Fibroblast of peridontal ligament (primary cell): ENCODE measurements at regions not wholly inside any gene's neighbourhood (a gene's known extent, or its start where the extent isn't known, plus 50 kb on each side); places are given as distances from the start of the nearest gene placed in this dataset.
A peak's percentile ranks its signal among the peaks of the same experiment; 100 is the strongest.
"Not testable (repeated sequence)": the region's sequence is repeated elsewhere in the genome, so short reads cannot be mapped to it uniquely, and the experiment has no call there.

Source experiments
- DNase-seq: peaks from one replicate; pipeline ENCODE4 v3.0.0-alpha.2; 2010; ENCODE audit errors: extremely low read depth

GRCh38 chr17:53765609-53766008 is 57.1 kb upstream of the KIF2B start:
- no peak for DNase-seq

GRCh38 chr17:53765129-53765528 is 57.6 kb upstream of the KIF2B start:
- DNase-seq = no peak

- DNase-seq = no peak
Measured at GRCh38 chr17:53757559-53757958, 65.2 kb upstream of the KIF2B start.

- DNase-seq = not testable (repeated sequence)
Measured at GRCh38 chr17:53757116-53757515, 65.6 kb upstream of the KIF2B start.

- no peak for DNase-seq
Measured at GRCh38 chr17:53749178-53749577, 73.5 kb upstream of the KIF2B start.

- DNase-seq = not testable (repeated sequence)
Measured at GRCh38 chr17:53748159-53748820, 74.4 kb upstream of the KIF2B start.

- DNase-seq = no peak
Measured at GRCh38 chr17:53740312-53740711, 82.4 kb upstream of the KIF2B start.

- DNase-seq = no peak
Measured at GRCh38 chr17:53736516-53737240, 86.0 kb upstream of the KIF2B start.

GRCh38 chr17:53724726-53725125 is 98.0 kb upstream of the KIF2B start:
- peak; percentile 9 for DNase-seq

GRCh38 chr17:53722407-53722806 is 100.3 kb upstream of the KIF2B start:
- DNase-seq = peak; percentile 99

- no peak for DNase-seq
Measured at GRCh38 chr17:53721101-53721500, 101.6 kb upstream of the KIF2B start.

- no peak for DNase-seq
Measured at GRCh38 chr17:53719229-53719628, 103.5 kb upstream of the KIF2B start.

- no peak for DNase-seq
Measured at GRCh38 chr17:53707566-53707965, 115.2 kb upstream of the KIF2B start.

GRCh38 chr17:53696286-53696685 is 126.4 kb upstream of the KIF2B start:
- no peak for DNase-seq

GRCh38 chr17:53687324-53687723 is 135.4 kb upstream of the KIF2B start:
- no peak for DNase-seq

- no peak for DNase-seq
Measured at GRCh38 chr17:53680745-53681144, 142.0 kb upstream of the KIF2B start.

- DNase-seq = no peak
Measured at GRCh38 chr17:53668854-53669253, 153.9 kb upstream of the KIF2B start.

- no peak for DNase-seq
Measured at GRCh38 chr17:53662608-53663007, 160.1 kb upstream of the KIF2B start.

- no peak for DNase-seq
Measured at GRCh38 chr17:53659181-53659580, 163.5 kb upstream of the KIF2B start.

GRCh38 chr17:53655591-53655990 is 167.1 kb upstream of the KIF2B start:
- no peak for DNase-seq

- no peak for DNase-seq
Measured at GRCh38 chr17:53649201-53649600, 173.5 kb upstream of the KIF2B start.

GRCh38 chr17:53646835-53647234 is 175.9 kb upstream of the KIF2B start:
- DNase-seq = no peak

- no peak for DNase-seq
Measured at GRCh38 chr17:53640808-53641207, 181.9 kb upstream of the KIF2B start.

GRCh38 chr17:53635444-53635843 is 187.3 kb upstream of the KIF2B start:
- no peak for DNase-seq
